SK-N-MC (cell line): ENCODE measurements at regions not wholly inside any gene's neighbourhood (a gene's known extent, or its start where the extent isn't known, plus 50 kb on each side); places are given as distances from the start of the nearest gene placed in this dataset.

ENCODE experiments used
- EZH2 ChIP-seq: fragments of 200-600 bp; sonication (generic); IDR thresholded peaks from one replicate; pipeline ENCODE4 v1.6.1; 2017; ENCODE audit warnings: antibody characterized with exemption
- POLR2AphosphoS5 ChIP-seq: IDR thresholded peaks from 2 replicates; pipeline ENCODE4 v1.6.1; 2012; ENCODE audit warnings: mild to moderate bottlenecking, low read depth, low read length, borderline replicate concordance

DNA sequence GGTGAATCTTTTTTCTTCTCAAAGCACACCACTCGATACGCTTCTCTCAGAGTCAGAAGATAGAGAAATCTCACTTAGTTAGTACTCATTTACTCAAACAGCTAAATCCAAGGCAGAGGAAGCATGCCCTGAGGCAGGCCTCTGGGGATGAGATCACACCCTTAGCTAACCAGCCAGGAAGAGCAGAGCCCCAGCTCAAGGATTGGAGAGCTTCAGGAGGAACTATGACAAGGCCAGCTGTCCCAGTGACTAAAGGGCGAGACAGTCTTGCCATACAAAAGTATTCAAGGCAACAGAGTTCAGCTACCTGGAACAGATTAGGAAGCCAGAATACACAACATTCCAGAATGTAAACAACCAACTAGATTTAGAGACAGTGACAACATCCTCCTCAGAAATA, 197.7 kb upstream of the CCDC196 start:
- TF ChIP-seq EZH2 (no peak), POLR2AphosphoS5 (no peak)
